Caco-2 (cell line): ENCODE measurements at regions not wholly inside any gene's neighbourhood (a gene's known extent, or its start where the extent isn't known, plus 50 kb on each side); places are given as distances from the start of the nearest gene placed in this dataset.

Experiments
- BruUV-seq: library from RNA; stranded (reverse); fragments of 400-500 nt; replicated peaks from 2 replicates; lab custom pipeline; 2021; lab: Mats Ljungman, UMichigan
- CTCF ChIA-PET: fragments of 300-600 bp; sonication (Branson Sonifier 250); formaldehyde crosslinking; loops from one replicate; lab custom pipeline; 2022; ENCODE audit warnings: antibody characterized with exemption; lab: Charles Lee
- POLR2A ChIA-PET: fragments of 300-600 bp; sonication (Branson Sonifier 250); formaldehyde crosslinking; loops from one replicate; lab custom pipeline; 2022; ENCODE audit warnings: antibody characterized with exemption; lab: Charles Lee
- DNase-seq, 2 experiments: peaks; one replicate each; pipeline versions ENCODE4 v3.0.0 to v3.0.0-alpha.2; 2020 to 2022
- H3K27me3 ChIP-seq: replicated peaks from 2 replicates; pipeline ENCODE4 v1.6.0; 2011; ENCODE audit warnings: low read length; ENCODE audit not compliant: control insufficient read depth, insufficient read depth
- H3K36me3 ChIP-seq: 2 replicates; pipeline ENCODE4 v1.5.1; 2011; ENCODE audit warnings: low read length; ENCODE audit not compliant: control insufficient read depth, insufficient read depth
- H3K4me1 ChIP-seq: fragments of 250-450 bp; sonication (Bioruptor Pico); 2 replicates; pipeline ENCODE4 v1.5.1; 2020; ENCODE audit warnings: mild to moderate bottlenecking
- H3K4me3 ChIP-seq: 2 replicates; pipeline ENCODE4 v1.5.1; 2011; ENCODE audit warnings: low read depth, mild to moderate bottlenecking, control low read depth, low read length
- H3K9me3 ChIP-seq: fragments of 250-450 bp; sonication (Bioruptor Pico); 2 replicates; pipeline ENCODE4 v1.5.1; 2020; ENCODE audit warnings: mild to moderate bottlenecking, moderate library complexity
- H3K27ac Mint-ChIP-seq: one replicate; pipeline ENCODE4 v1.8.0; 2022; ENCODE audit warnings: mixed read lengths; ENCODE audit not compliant: unreplicated experiment
- H3K27me3 Mint-ChIP-seq: one replicate; pipeline ENCODE4 v1.8.0; 2022; ENCODE audit warnings: mixed read lengths; ENCODE audit not compliant: insufficient read depth, unreplicated experiment
- H3K36me3 Mint-ChIP-seq: one replicate; pipeline ENCODE4 v1.8.0; 2022; ENCODE audit warnings: mild to moderate bottlenecking, mixed read lengths; ENCODE audit not compliant: insufficient read depth, unreplicated experiment
- H3K4me1 Mint-ChIP-seq: one replicate; pipeline ENCODE4 v1.8.0; 2022; ENCODE audit warnings: low read depth, mixed read lengths; ENCODE audit not compliant: unreplicated experiment
- H3K4me3 Mint-ChIP-seq: one replicate; pipeline ENCODE4 v1.8.0; 2022; ENCODE audit warnings: mild to moderate bottlenecking, moderate library complexity, mixed read lengths; ENCODE audit not compliant: unreplicated experiment
- H3K9me3 Mint-ChIP-seq: one replicate; pipeline ENCODE4 v1.8.0; 2022; ENCODE audit warnings: mixed read lengths; ENCODE audit not compliant: unreplicated experiment
- intact Hi-C: fragments of 100-400 bp; cut with micrococcal nuclease; formaldehyde crosslinking; loops from one replicate; pipeline ENCODE4 v1.10.0; 2022; ENCODE audit not compliant: unreplicated experiment
- TF ChIP-seq, protein P1 (sequence below), 2 experiments: fragments of 200-600 bp in 1 of 2; IDR thresholded peaks; 1 replicate in 1 of 2; 2 replicates in 1 of 2; pipeline versions ENCODE4 v1.5.1 to v1.8.0; 2011 to 2022; ENCODE audit warnings: antibody characterized with exemption in 1 of 2, control low read depth in 1 of 2, inconsistent platforms in 1 of 2, low read depth in 1 of 2, low read length in 1 of 2, mild to moderate bottlenecking in 1 of 2, moderate library complexity in 1 of 2; ENCODE audit not compliant: insufficient read depth in 1 of 2, severe bottlenecking in 1 of 2, unreplicated experiment in 1 of 2

DNA sequence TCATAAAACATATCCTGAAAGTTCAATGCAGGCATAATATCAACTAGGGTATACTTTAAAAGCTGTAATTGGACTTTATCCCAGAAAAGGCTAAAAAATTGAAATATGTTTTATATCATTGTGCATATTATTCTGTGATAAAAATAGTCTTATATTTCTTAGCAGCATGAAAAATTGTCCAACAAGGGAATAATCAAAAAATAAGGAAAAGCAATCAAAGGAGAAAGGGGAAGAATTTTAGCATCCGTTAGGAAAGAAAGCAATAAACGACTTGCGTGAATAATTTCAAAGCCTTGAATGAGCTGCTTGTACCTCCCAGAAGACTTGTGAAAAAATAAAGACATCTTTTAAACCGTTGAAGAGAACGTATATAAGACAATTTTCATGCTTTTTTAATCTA lies 1369.8 kb upstream of the GBE1 start:
- H3K4me1 ChIP-seq, result no peaks in the 10 kb centered on the region
- POLR2A ChIA-PET, result no interaction called here
- Mint-ChIP-seq H3K9me3 (no peaks in the 10 kb centered on the region), H3K4me3 (no peak overlapping the region), H3K4me1 (no peaks in the 10 kb centered on the region), H3K36me3 (no peaks in the 10 kb centered on the region), H3K27ac (no peak overlapping the region), H3K27me3 (peaks cover 3% of the 10 kb centered on the region)
- TF ChIP-seq, protein P1, sequence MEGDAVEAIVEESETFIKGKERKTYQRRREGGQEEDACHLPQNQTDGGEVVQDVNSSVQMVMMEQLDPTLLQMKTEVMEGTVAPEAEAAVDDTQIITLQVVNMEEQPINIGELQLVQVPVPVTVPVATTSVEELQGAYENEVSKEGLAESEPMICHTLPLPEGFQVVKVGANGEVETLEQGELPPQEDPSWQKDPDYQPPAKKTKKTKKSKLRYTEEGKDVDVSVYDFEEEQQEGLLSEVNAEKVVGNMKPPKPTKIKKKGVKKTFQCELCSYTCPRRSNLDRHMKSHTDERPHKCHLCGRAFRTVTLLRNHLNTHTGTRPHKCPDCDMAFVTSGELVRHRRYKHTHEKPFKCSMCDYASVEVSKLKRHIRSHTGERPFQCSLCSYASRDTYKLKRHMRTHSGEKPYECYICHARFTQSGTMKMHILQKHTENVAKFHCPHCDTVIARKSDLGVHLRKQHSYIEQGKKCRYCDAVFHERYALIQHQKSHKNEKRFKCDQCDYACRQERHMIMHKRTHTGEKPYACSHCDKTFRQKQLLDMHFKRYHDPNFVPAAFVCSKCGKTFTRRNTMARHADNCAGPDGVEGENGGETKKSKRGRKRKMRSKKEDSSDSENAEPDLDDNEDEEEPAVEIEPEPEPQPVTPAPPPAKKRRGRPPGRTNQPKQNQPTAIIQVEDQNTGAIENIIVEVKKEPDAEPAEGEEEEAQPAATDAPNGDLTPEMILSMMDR (IDR thresholded peaks at IDR 0.05; ENCODE audit: insufficient read depth in 1 of 2, low read depth in 1 of 2, low read length in 1 of 2, severe bottlenecking in 1 of 2, unreplicated experiment in 1 of 2), result no peak
- H3K4me3 ChIP-seq, result no peak overlapping the region
- BruUV-seq, result no TSS peak
- CTCF ChIA-PET, result no interaction called here
- intact Hi-C loops, result no loop called here
- no peaks in the 10 kb centered on the region for H3K9me3 ChIP-seq
- DNase-seq, result no peak
- no peaks in the 10 kb centered on the region for H3K36me3 ChIP-seq
- no peaks in the 10 kb centered on the region for H3K27me3 ChIP-seq

DNA sequence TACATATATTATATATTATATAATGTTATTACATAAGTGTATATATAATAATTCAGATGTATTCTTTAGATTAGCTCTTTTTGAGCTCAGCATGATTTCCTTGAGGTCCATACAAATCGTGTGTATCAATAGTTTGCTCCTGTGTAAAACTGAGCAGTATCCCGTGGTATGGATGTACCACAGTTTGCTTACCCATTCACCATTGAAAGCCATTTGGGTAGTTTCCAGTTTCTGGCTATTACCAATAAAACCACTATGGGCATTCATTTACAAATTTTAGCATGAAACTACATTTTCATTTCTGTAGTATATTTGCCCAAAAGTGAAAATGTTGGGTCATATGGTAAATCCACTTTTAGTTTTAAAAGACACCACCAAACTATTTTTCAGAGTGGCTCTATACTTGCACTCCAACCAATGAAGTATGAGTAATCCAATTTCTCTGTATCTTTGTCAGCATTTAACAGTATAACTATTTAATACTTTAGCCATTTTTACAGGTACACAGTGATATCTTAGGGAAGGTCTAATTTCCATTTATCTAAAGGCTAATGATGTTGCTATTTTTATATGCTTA lies 1361.4 kb upstream of the GBE1 start:
- no peaks in the 10 kb centered on the region for H3K36me3 Mint-ChIP-seq
- no peak for DNase-seq
- H3K27ac Mint-ChIP-seq, result no peak overlapping the region
- ChIA-PET POLR2A (no interaction called here), CTCF (no interaction called here)
- no TSS peak for BruUV-seq
- no peaks in the 10 kb centered on the region for H3K9me3 Mint-ChIP-seq
- no peaks in the 10 kb centered on the region for H3K4me1 Mint-ChIP-seq
- H3K27me3 Mint-ChIP-seq, result peaks cover 3% of the 10 kb centered on the region
- Histone ChIP-seq H3K4me1 (no peaks in the 10 kb centered on the region), H3K27me3 (no peaks in the 10 kb centered on the region), H3K4me3 (no peak overlapping the region), H3K36me3 (no peaks in the 10 kb centered on the region), H3K9me3 (no peaks in the 10 kb centered on the region)
- intact Hi-C loops, result no loop called here
- TF ChIP-seq, protein P1 (IDR thresholded peaks at IDR 0.05; ENCODE audit: insufficient read depth in 1 of 2, low read depth in 1 of 2, low read length in 1 of 2, severe bottlenecking in 1 of 2, unreplicated experiment in 1 of 2), result no peak
- H3K4me3 Mint-ChIP-seq, result no peak overlapping the region

DNA sequence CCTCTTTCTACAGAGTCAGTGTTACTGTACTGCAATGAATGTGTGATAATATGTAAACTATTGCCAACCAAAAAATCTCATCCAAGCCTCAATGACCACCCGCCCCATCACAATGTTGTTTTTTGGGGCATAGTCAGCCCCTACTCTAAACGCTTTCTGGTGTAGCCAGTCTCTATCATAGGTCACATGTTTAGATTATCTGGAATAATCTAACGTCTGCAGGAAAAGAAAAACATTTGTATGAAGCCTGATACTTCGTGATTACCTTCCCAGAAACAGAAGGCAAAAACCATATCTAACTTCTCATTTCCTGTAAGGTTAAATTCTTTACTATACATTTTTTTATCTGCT lies 1331.8 kb upstream of the GBE1 start:
- no peak overlapping the region for H3K4me3 Mint-ChIP-seq
- intact Hi-C loops, result no loop called here
- no peaks in the 10 kb centered on the region for H3K4me1 Mint-ChIP-seq
- ChIA-PET POLR2A (no interaction called here), CTCF (no interaction called here)
- H3K27ac Mint-ChIP-seq, result no peak overlapping the region
- H3K9me3 ChIP-seq, result no peaks in the 10 kb centered on the region
- H3K4me1 ChIP-seq, result no peaks in the 10 kb centered on the region
- DNase-seq, result no peak
- H3K27me3 Mint-ChIP-seq, result no peaks in the 10 kb centered on the region
- H3K36me3 ChIP-seq, result no peaks in the 10 kb centered on the region
- no peaks in the 10 kb centered on the region for H3K9me3 Mint-ChIP-seq
- no peaks in the 10 kb centered on the region for H3K36me3 Mint-ChIP-seq
- TF ChIP-seq, protein P1 (IDR thresholded peaks at IDR 0.05; ENCODE audit: insufficient read depth in 1 of 2, low read depth in 1 of 2, low read length in 1 of 2, severe bottlenecking in 1 of 2, unreplicated experiment in 1 of 2), result no peak
- H3K4me3 ChIP-seq, result no peak overlapping the region
- no TSS peak for BruUV-seq
- no peaks in the 10 kb centered on the region for H3K27me3 ChIP-seq
